H9 (cell line): ENCODE measurements at regions not wholly inside any gene's neighbourhood (a gene's known extent, or its start where the extent isn't known, plus 50 kb on each side); places are given as distances from the start of the nearest gene placed in this dataset.

ENCODE experiments used
- DNase-seq: peaks from one replicate; pipeline ENCODE4 v3.0.0-alpha.2; 2017
- H2AFZ ChIP-seq: one replicate; pipeline ENCODE4 v1.6.1; 2013; ENCODE audit warnings: mild to moderate bottlenecking, low read length, control low read depth, moderate library complexity
- H2AK5ac ChIP-seq: 2 replicates; pipeline ENCODE4 v1.6.1; 2013; ENCODE audit warnings: low read length, control low read depth, mixed read lengths; ENCODE audit not compliant: insufficient read length
- H2BK120ac ChIP-seq: one replicate; pipeline ENCODE4 v1.6.1; 2013; ENCODE audit warnings: low read depth, mild to moderate bottlenecking, low read length, control low read depth, inconsistent platforms; ENCODE audit not compliant: poor library complexity, severe bottlenecking
- H2BK12ac ChIP-seq: 2 replicates; pipeline ENCODE4 v1.6.1; 2013; ENCODE audit warnings: low read length, control low read depth, mixed read lengths, low read depth; ENCODE audit not compliant: insufficient read length
- H2BK15ac ChIP-seq: 2 replicates; pipeline ENCODE4 v1.6.1; 2013; ENCODE audit warnings: low read depth, low read length, control low read depth
- H2BK20ac ChIP-seq: one replicate; pipeline ENCODE4 v1.6.1; 2013; ENCODE audit warnings: low read depth, mild to moderate bottlenecking, low read length, control low read depth, inconsistent platforms; ENCODE audit not compliant: poor library complexity, severe bottlenecking
- H2BK5ac ChIP-seq: 2 replicates; pipeline ENCODE4 v1.6.1; 2013; ENCODE audit warnings: low read length, control low read depth, mixed read lengths; ENCODE audit not compliant: insufficient read length
- H3K14ac ChIP-seq: 2 replicates; pipeline ENCODE4 v1.6.1; 2013; ENCODE audit warnings: low read length, control low read depth; ENCODE audit not compliant: insufficient read depth
- H3K18ac ChIP-seq: 2 replicates; pipeline ENCODE4 v1.6.1; 2013; ENCODE audit warnings: low read depth, mild to moderate bottlenecking, mixed read lengths, low read length, control low read depth; ENCODE audit not compliant: insufficient read length
- H3K23ac ChIP-seq: 2 replicates; pipeline ENCODE4 v1.6.1; 2013; ENCODE audit warnings: low read length, control low read depth, mixed read lengths, low read depth; ENCODE audit not compliant: insufficient read length
- H3K23me2 ChIP-seq: 2 replicates; pipeline ENCODE4 v1.6.1; 2013; ENCODE audit warnings: low read depth, mild to moderate bottlenecking, mixed read lengths, low read length, control low read depth; ENCODE audit not compliant: insufficient read length, poor library complexity, severe bottlenecking
- H3K27ac ChIP-seq: 2 replicates; pipeline ENCODE4 v1.5.1; 2013; ENCODE audit warnings: low read length, control low read depth, mixed read lengths, low read depth; ENCODE audit not compliant: insufficient read length
- H3K27me3 ChIP-seq: 2 replicates; pipeline ENCODE4 v1.6.1; 2013; ENCODE audit warnings: low read length, control low read depth, inconsistent platforms; ENCODE audit not compliant: insufficient read depth
- H3K4ac ChIP-seq: 2 replicates; pipeline ENCODE4 v1.6.1; 2013; ENCODE audit warnings: low read depth, mild to moderate bottlenecking, control low read depth, inconsistent platforms, low read length, moderate library complexity
- H3K4me1 ChIP-seq: 2 replicates; pipeline ENCODE4 v1.6.1; 2013; ENCODE audit warnings: low read length, control low read depth, inconsistent platforms; ENCODE audit not compliant: insufficient read depth
- H3K4me2 ChIP-seq: 2 replicates; pipeline ENCODE4 v1.6.1; 2013; ENCODE audit warnings: low read length, control low read depth, mixed read lengths; ENCODE audit not compliant: insufficient read length, insufficient read depth
- H3K56ac ChIP-seq: 2 replicates; pipeline ENCODE4 v1.6.1; 2013; ENCODE audit warnings: low read depth, mild to moderate bottlenecking, mixed read lengths, low read length, control low read depth; ENCODE audit not compliant: insufficient read length
- H3K79me1 ChIP-seq: 2 replicates; pipeline ENCODE4 v1.6.1; 2013; ENCODE audit warnings: low read depth, mild to moderate bottlenecking, moderate library complexity, low read length, control low read depth, inconsistent platforms; ENCODE audit not compliant: insufficient read depth, poor library complexity, severe bottlenecking
- H3K79me2 ChIP-seq: 2 replicates; pipeline ENCODE4 v1.6.1; 2013; ENCODE audit warnings: low read length, control low read depth, inconsistent platforms; ENCODE audit not compliant: insufficient read depth
- H3K9ac ChIP-seq: 2 replicates; pipeline ENCODE4 v1.6.1; 2013; ENCODE audit warnings: low read length, control low read depth, mixed read lengths; ENCODE audit not compliant: insufficient read length; ENCODE audit errors: extremely low read depth
- H3K9me3 ChIP-seq: one replicate; pipeline ENCODE4 v1.6.1; 2013; ENCODE audit warnings: low read depth, low read length, inconsistent platforms; ENCODE audit not compliant: control insufficient read depth
- H3T11ph ChIP-seq: one replicate; pipeline ENCODE4 v1.6.1; 2013; ENCODE audit warnings: mild to moderate bottlenecking, low read length, control low read depth, inconsistent platforms
- H4K20me1 ChIP-seq: one replicate; pipeline ENCODE4 v1.6.1; 2013; ENCODE audit not compliant: control insufficient read depth, insufficient read length, insufficient read depth
- H4K5ac ChIP-seq: 2 replicates; pipeline ENCODE4 v1.6.1; 2013; ENCODE audit warnings: low read depth, mild to moderate bottlenecking, mixed read lengths, low read length, control low read depth; ENCODE audit not compliant: insufficient read length
- H4K8ac ChIP-seq: replicated peaks from 2 replicates; pipeline ENCODE4 v1.6.1; 2013; ENCODE audit warnings: low read length, control low read depth, mixed read lengths, low read depth; ENCODE audit not compliant: insufficient read length
- H4K91ac ChIP-seq: 2 replicates; pipeline ENCODE4 v1.6.1; 2013; ENCODE audit warnings: low read depth, mild to moderate bottlenecking, moderate library complexity, mixed read lengths, low read length, control low read depth; ENCODE audit not compliant: insufficient read length
- H3K27ac Mint-ChIP-seq, 3 experiments: 2 replicates in 2 of 3; 3 replicates in 1 of 3; pipeline ENCODE4 v1.8.0; 2020 to 2021; ENCODE audit warnings: mixed read lengths in 3 of 3, mild to moderate bottlenecking in 1 of 3, moderate library complexity in 1 of 3
- H3K27me3 Mint-ChIP-seq: 2 replicates; pipeline ENCODE4 v1.8.0; 2021; ENCODE audit warnings: low read depth, mild to moderate bottlenecking, moderate library complexity, mixed read lengths
- H3K36me3 Mint-ChIP-seq, 3 experiments: 2 replicates in 2 of 3; 3 replicates in 1 of 3; pipeline ENCODE4 v1.8.0; 2020 to 2021; ENCODE audit warnings: low read depth in 3 of 3, mixed read lengths in 3 of 3; ENCODE audit not compliant: insufficient read depth in 1 of 3
- H3K4me1 Mint-ChIP-seq, 2 experiments: 2 replicates each; pipeline ENCODE4 v1.8.0; 2020; ENCODE audit warnings: mixed read lengths in 2 of 2
- H3K4me3 Mint-ChIP-seq, 2 experiments: 2 replicates in 1 of 2; 3 replicates in 1 of 2; pipeline ENCODE4 v1.8.0; 2020 to 2021; ENCODE audit warnings: mild to moderate bottlenecking in 2 of 2, mixed read lengths in 2 of 2, moderate library complexity in 1 of 2
- H3K9me3 Mint-ChIP-seq, 2 experiments: 2 replicates in 1 of 2; 3 replicates in 1 of 2; pipeline ENCODE4 v1.8.0; 2020; ENCODE audit warnings: mild to moderate bottlenecking in 2 of 2, mixed read lengths in 2 of 2, moderate library complexity in 1 of 2
- CTCF ChIP-seq: fragments of 200-600 bp; sonication (generic); conservative IDR thresholded peaks from 3 replicates; pipeline ENCODE4 v1.8.0; 2021; ENCODE audit warnings: antibody characterized with exemption, mild to moderate bottlenecking
- WGBS: extraction: QIAGEN DNeasy Blood & Tissue Kit; methylation state at CpG from one replicate; pipeline ENCODE4 v1.1.7; 2013; ENCODE audit warnings: missing lambda C conversion rate, low lambda C conversion rate, mixed read lengths; ENCODE audit not compliant: insufficient read length; ENCODE audit errors: extremely low coverage; 5-methylcytosine and 5-hydroxymethylcytosine counted together

DNA sequence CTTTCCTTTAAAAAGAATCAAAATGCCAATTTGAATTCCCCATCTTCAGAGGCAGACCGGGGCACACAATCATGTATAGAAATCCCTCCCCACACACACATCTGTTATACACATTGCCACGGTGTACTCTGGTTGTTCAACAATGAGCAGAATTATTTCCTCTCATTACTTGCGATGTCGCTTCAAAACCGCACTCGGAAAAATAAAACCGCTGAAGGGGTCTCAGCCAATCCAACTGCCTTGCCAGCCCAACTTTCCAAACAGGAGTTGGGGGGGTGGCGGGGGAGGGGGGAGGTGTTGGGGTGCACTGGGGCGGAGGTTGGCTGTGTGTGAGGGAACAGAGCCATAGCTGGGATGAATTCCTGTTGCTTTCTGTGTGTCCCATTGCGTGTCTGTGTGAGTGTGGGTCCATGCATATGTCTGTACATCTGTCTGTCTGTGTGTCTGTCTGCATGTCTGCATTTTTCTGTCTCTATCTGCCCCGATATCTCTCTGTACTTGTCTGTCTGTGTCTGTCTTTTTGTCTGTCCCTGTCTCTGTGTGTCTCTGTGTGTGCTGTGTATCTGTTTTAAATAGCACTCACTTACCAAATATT lies 163.6 kb upstream of the TBX3 start:
- Mint-ChIP-seq H3K36me3 (no peaks in the 10 kb centered on the region), H3K9me3 (no peaks in the 10 kb centered on the region), H3K27ac (no peak overlapping the region), H3K4me1 (no peaks in the 10 kb centered on the region; a peak in 1 of 4 replicates), H3K4me3 (no peak overlapping the region), H3K27me3 (no peaks in the 10 kb centered on the region)
- no peak overlapping the region for H4K91ac ChIP-seq
- no CpG with 5 or more reads among the region's 11 CpGs for WGBS
- no peak overlapping the region for H2BK12ac ChIP-seq
- H3K23ac ChIP-seq: no peak overlapping the region
- H3K79me2 ChIP-seq: no peaks in the 10 kb centered on the region
- no peak overlapping the region for H3K56ac ChIP-seq
- H2BK15ac ChIP-seq: no peak overlapping the region
- H4K8ac ChIP-seq: no peak overlapping the region
- H2BK5ac ChIP-seq: no peak overlapping the region
- H3K27me3 ChIP-seq: no peaks in the 10 kb centered on the region
- H3K9me3 ChIP-seq: no peaks in the 10 kb centered on the region
- no peak overlapping the region for H3K27ac ChIP-seq
- no peak overlapping the region for H3K18ac ChIP-seq
- no peak overlapping the region for H4K5ac ChIP-seq
- H2BK20ac ChIP-seq: no peak overlapping the region
- DNase-seq: no peak
- no peak overlapping the region for H3K4ac ChIP-seq
- no peaks in the 10 kb centered on the region for H3K79me1 ChIP-seq
- H3K4me2 ChIP-seq: no peak overlapping the region
- no peak overlapping the region for H2BK120ac ChIP-seq
- no peak for TF ChIP-seq CTCF
- H3T11ph ChIP-seq: no peak overlapping the region
- no peaks in the 10 kb centered on the region for H4K20me1 ChIP-seq
- no peaks in the 10 kb centered on the region for H3K4me1 ChIP-seq
- H2AK5ac ChIP-seq: no peak overlapping the region
- no peak overlapping the region for H3K9ac ChIP-seq
- no peak overlapping the region for H3K14ac ChIP-seq
- no peaks in the 10 kb centered on the region for H3K23me2 ChIP-seq
- H2AFZ ChIP-seq: no peak overlapping the region
